Epithelial cell of esophagus (primary cell): ENCODE measurements at regions not wholly inside any gene's neighbourhood (a gene's known extent, or its start where the extent isn't known, plus 50 kb on each side); places are given as distances from the start of the nearest gene placed in this dataset.

Experiments used
- DNase-seq: peaks from one replicate; pipeline ENCODE4 v3.0.0; 2010; ENCODE audit warnings: low read depth
- H3K4me3 ChIP-seq: 2 replicates; pipeline ENCODE4 v1.5.1; 2011; ENCODE audit warnings: mild to moderate bottlenecking, low read length, control low read depth
- CTCF ChIP-seq: IDR thresholded peaks from 2 replicates; pipeline ENCODE4 v1.5.1; 2011; ENCODE audit warnings: low read depth, mild to moderate bottlenecking, low read length, control low read depth, inconsistent platforms; ENCODE audit not compliant: insufficient read depth; ENCODE audit errors: missing control alignments

GRCh38 chr5:68673106-68673822 lies 420.6 kb upstream of the SLC30A5 start:
- no peak for TF ChIP-seq CTCF
- H3K4me3 ChIP-seq = no peak overlapping the region
- peak; percentile 73 for DNase-seq

- no peak for DNase-seq
- no peak overlapping the region for H3K4me3 ChIP-seq
- no peak for TF ChIP-seq CTCF
Observed at GRCh38 chr5:68673823-68674180, 420.0 kb upstream of the SLC30A5 start.

GRCh38 chr5:68679041-68679440 lies 414.8 kb upstream of the SLC30A5 start:
- DNase-seq = no peak
- no peak overlapping the region for H3K4me3 ChIP-seq
- TF ChIP-seq CTCF = no peak

GRCh38 chr5:68680366-68680765 lies 413.4 kb upstream of the SLC30A5 start:
- DNase-seq = no peak
- H3K4me3 ChIP-seq = no peak overlapping the region
- no peak for TF ChIP-seq CTCF

- DNase-seq = no peak
- no peak for TF ChIP-seq CTCF
- no peak overlapping the region for H3K4me3 ChIP-seq
Observed at GRCh38 chr5:68681929-68682328, 411.9 kb upstream of the SLC30A5 start.

- TF ChIP-seq CTCF = no peak
- DNase-seq = no peak
- H3K4me3 ChIP-seq = no peak overlapping the region
Observed at GRCh38 chr5:68682400-68683160, 411.2 kb upstream of the SLC30A5 start.
